Sigmoid colon (tissue), 4 donors: ENCODE measurements at regions not wholly inside any gene's neighbourhood (a gene's known extent, or its start where the extent isn't known, plus 50 kb on each side); places are given as distances from the start of the nearest gene placed in this dataset.

Source experiments
- POLR2A ChIP-seq, 2 donors: fragments of 450-650 bp; IDR thresholded peaks; one replicate each; pipeline ENCODE4 v1.6.1; 2016; ENCODE audit warnings: antibody characterized with exemption in 2 of 2, mild to moderate bottlenecking in 2 of 2, moderate library complexity in 2 of 2
- POLR2AphosphoS5 ChIP-seq, 4 donors: sonication (generic); formaldehyde crosslinking; IDR thresholded peaks; one replicate each; pipeline ENCODE4 v1.6.1; 2017; ENCODE audit warnings: antibody characterized with exemption in 4 of 4

- no peak for TF ChIP-seq POLR2A (IDR thresholded peaks at IDR 0.05)
- TF ChIP-seq POLR2AphosphoS5 (IDR thresholded peaks at IDR 0.05), result no peak
These were observed 90.8 kb downstream of the ABCC12 start for GRCh38 chr16:48064971-48065370.
